HL-60 (cell line): ENCODE measurements at regions not wholly inside any gene's neighbourhood (a gene's known extent, or its start where the extent isn't known, plus 50 kb on each side); places are given as distances from the start of the nearest gene placed in this dataset.

ENCODE experiments used
- DNase-seq, 2 experiments: peaks; one replicate each; pipeline ENCODE4 v3.0.0-alpha.2; 2010 to 2020; ENCODE audit warnings: low read depth in 1 of 2, low spot score in 1 of 2
- H3K27ac ChIP-seq: fragments of 250-450 bp; sonication (Bioruptor Pico); replicated peaks from 2 replicates; pipeline ENCODE4 v1.5.1; 2020; ENCODE audit warnings: mild to moderate bottlenecking, moderate library complexity
- H3K27me3 ChIP-seq: fragments of 250-450 bp; sonication (Bioruptor Pico); 2 replicates; pipeline ENCODE4 v1.5.1; 2021; ENCODE audit warnings: mild to moderate bottlenecking, moderate library complexity; ENCODE audit not compliant: insufficient read depth, poor library complexity, severe bottlenecking
- H3K4me3 ChIP-seq: replicated peaks from 2 replicates; pipeline ENCODE4 v1.5.1; 2011; ENCODE audit warnings: mild to moderate bottlenecking, control low read depth, low read length; ENCODE audit not compliant: insufficient read depth
- CTCF ChIP-seq: IDR thresholded peaks from one replicate; pipeline ENCODE4 v1.5.1; 2011; ENCODE audit warnings: low read length, control low read depth, inconsistent platforms; ENCODE audit not compliant: insufficient read depth
- GABPA ChIP-seq: IDR thresholded peaks from 2 replicates; pipeline ENCODE4 v1.6.1; 2012; ENCODE audit warnings: low read depth
- POLR2AphosphoS5 ChIP-seq: IDR thresholded peaks from 2 replicates; pipeline ENCODE4 v1.6.1; 2012; ENCODE audit warnings: low read depth
- REST ChIP-seq: IDR thresholded peaks from 2 replicates; pipeline ENCODE4 v1.6.1; 2012; ENCODE audit warnings: low read depth; ENCODE audit not compliant: insufficient replicate concordance
- SPI1 ChIP-seq: IDR thresholded peaks from 2 replicates; pipeline ENCODE4 v1.6.1; 2012; ENCODE audit warnings: low read depth, mild to moderate bottlenecking, borderline replicate concordance

- no peak for TF ChIP-seq POLR2AphosphoS5
- no peak for TF ChIP-seq GABPA
- no peak for TF ChIP-seq CTCF
- TF ChIP-seq REST: no peak
- no peak for TF ChIP-seq SPI1
- no peaks in the 10 kb centered on the region for H3K27me3 ChIP-seq
- no peak overlapping the region for H3K4me3 ChIP-seq
- H3K27ac ChIP-seq: no peak overlapping the region
- no peak for DNase-seq
Observed at GRCh38 chr10:106078895-106079576, 1085.5 kb downstream of the SORCS1 start.

- H3K27ac ChIP-seq: no peak overlapping the region
- no peak overlapping the region for H3K4me3 ChIP-seq
- no peak for DNase-seq
- no peaks in the 10 kb centered on the region for H3K27me3 ChIP-seq
- no peak for TF ChIP-seq GABPA
- TF ChIP-seq SPI1: no peak
- no peak for TF ChIP-seq CTCF
- no peak for TF ChIP-seq REST
- no peak for TF ChIP-seq POLR2AphosphoS5
Observed at GRCh38 chr10:106076496-106076895, 1088.0 kb downstream of the SORCS1 start.

- TF ChIP-seq GABPA (no peak), SPI1 (no peak), POLR2AphosphoS5 (no peak), CTCF (no peak), REST (no peak)
- Histone ChIP-seq H3K27ac (no peak overlapping the region), H3K27me3 (no peaks in the 10 kb centered on the region), H3K4me3 (no peak overlapping the region)
- no peak for DNase-seq
Observed at GRCh38 chr10:106053061-106053460, 1111.4 kb downstream of the SORCS1 start.
